ENCODE measurements at regions not wholly inside any gene's neighbourhood (a gene's known extent, or its start where the extent isn't known, plus 50 kb on each side); places are given as distances from the start of the nearest gene placed in this dataset.

DNA sequence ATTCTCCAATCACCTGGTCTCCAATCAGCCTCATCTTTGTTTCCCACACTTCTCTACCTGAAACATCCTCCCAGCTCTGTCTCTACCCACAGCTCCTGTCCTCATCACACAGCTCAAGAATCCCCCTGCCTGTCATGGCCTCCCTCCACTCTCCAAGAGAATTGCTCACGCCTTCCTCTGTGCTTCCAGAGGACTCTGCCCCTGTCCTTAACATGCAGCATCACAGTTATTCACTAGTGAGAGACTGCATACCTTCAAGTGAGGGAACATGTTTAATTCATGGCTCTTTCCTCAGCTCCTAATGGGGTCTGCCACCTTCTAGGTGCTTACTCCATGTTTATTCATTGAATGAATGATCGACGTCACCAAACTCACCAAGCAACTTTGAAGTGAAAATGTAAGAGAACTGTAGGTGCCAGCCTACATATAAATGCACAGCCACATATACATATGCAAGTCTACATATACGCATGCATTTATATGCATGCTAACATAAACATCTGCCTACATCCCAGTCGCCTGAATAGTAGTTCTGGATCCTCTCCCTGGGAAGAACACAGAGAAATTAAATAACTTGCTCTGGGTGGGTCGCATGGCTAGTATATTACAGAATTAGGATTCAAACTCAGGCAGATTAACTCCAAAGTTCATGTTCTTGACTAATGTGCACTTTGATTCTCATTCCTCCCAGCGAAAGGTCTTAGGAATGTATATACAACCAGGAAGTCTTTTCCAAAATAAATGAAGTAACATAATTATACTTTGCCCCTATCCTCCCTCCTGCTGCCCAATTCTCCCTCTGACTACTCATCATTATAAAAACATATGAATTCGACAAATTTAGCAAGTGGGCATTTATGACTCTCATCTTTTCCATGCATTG, 295.6 kb downstream of the MAFB start:
- no peak for DNase-seq (ENCODE audit: low read depth)

DNA sequence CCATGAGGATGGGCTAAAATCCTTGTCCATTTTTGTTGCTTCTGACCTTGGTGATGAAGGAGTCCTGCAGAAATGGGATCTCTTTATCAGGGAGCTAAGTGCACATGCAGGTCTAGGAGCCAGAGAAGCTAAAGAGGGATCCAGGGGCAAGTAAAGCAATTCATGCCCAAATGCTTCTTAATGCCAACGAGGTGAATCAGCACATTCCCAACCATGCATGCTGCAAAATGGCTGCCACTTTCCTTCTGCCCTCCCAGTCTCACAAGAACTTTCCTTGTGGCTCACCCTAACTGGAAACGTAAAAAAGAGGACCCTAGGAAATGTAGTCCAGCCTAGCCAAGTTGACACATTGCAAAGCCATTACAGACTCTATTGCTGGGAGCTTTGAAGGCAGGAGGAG, 298.4 kb downstream of the MAFB start:
- peak; percentile 55 for DNase-seq (ENCODE audit: low read depth)

DNA sequence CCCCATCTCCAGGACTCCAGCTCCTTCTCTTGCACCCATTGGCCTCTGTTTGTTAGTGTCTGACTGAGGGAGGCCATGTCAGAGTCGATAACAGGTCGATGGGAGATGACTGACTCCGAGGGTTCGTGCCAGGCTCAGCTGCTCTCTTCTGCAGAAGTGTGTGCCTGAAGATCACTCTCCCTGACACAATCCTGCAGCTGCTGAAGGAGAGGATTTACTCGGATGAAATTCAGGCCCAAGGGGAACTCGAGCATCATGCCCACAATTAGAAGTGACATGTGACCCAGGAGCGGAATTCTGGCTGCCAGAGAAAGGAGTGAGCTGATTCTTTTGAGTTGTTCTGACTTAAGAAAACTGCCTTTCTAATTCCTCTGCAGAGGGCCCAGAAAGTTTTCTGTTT, 318.2 kb downstream of the MAFB start:
- no peak for DNase-seq (ENCODE audit: low read depth)

DNA sequence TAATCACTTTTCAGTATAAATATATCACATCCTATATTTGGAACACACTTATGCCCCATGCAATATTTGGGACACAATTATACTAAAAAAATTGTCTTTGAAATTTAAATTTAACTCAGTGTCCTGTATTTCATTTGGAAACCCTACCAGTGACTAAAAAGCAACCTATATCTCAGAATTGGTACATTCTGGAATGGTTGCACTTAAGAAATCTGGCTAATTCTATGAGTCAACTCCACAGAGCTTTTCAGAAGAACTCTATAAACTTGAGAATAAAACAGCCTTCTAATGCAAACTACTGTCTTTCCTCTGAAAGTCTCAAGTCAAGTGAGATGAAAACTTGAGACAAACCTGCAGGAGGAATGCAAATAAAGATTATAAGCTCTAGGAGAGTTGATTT, 320.2 kb downstream of the MAFB start:
- DNase-seq (ENCODE audit: low read depth) = no peak

DNA sequence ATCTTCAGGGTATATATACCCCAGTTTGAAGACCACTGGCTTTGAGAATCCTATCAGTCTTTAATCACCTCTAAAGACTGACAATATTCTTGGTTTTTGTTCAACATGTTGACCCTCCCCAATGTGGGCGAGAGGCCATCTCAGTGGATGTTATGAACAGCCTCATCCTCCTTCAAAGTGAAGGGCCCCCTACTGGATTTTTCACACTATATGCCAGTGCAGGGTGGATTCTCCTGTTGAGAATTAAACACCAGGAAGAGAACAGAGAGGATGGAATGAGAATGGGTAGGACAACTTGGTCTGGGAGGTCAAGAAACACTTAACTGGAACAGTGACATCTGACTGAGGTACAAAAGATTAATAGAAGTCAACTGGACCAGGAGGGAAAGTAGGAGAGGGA, 327.1 kb downstream of the MAFB start:
- no peak for DNase-seq (ENCODE audit: low read depth)

DNA sequence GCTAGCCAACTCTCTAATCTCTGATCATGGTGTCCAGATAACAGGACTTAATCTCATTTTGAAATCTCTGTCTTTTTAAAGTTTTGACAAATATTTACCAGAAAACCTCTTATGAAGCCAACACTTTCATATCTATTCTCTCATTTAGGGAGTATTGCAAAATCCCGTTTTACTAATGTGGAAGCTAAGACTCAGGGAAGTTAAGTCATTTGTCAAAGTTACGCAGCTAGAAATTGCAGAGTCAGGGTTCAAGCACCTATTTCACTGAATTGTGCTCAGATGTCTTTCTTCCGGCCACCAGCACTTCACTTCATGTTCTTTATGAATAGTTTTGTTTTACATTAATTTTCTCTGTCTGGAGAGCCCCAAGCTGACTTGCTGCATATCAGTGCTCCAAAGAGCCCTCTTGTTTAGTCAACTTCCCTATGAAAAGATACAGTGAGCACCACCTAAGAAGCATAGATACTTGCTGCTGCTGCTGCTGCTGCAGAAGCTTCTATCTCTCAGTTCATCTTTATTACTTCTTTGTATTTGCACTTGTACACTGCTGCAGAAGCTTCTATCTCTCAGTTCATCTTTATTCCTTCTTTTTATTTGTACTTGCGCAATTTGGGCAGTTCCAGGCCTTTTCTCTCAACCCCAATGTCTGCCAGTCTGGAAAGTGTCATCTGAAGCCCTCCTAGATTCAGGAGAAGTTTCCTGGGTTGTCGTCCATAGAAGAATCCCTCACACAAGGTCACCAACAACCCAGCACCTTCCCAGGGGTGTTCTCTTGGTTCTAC, 329.7 kb downstream of the MAFB start:
- no peak for DNase-seq (ENCODE audit: low read depth)

DNA sequence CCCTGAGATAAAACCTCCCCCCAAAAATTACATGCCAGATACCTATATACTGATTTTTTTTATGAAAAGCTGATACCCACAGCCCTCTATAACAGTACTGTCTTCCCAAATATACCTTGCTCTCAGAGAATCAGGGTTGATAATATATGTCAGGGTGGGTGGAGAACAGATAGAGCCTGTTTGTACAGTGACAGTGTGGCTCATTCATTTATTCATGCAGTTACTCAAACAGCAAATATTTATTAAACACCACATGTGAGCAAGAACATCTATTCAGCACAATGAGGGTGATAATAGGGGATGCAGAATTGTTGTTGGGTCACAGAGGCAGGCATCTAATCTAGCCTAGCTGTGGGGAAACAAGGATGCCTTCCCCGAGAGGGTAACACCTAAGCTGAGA, 334.2 kb downstream of the MAFB start:
- DNase-seq (ENCODE audit: low read depth) = no peak

DNA sequence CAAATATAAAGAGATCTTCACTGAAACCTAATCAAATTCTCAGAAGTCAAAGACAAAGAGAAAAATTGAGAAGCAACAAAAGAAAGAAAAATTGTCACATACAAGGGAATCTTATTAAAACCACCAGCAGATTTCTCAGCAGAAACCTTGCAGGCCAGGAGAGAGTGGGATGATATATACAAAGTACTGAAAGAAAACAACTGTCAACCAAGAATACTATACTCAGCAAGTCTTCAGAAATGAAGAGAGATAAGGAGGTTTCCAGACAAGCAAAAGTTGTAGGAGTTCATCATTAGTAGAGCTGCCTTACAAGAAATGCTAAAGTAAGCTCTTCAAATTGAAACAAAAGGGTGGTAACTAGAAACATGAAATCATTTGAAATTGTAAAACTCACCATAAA, 345.6 kb downstream of the MAFB start:
- no peak for DNase-seq (ENCODE audit: low read depth)

DNA sequence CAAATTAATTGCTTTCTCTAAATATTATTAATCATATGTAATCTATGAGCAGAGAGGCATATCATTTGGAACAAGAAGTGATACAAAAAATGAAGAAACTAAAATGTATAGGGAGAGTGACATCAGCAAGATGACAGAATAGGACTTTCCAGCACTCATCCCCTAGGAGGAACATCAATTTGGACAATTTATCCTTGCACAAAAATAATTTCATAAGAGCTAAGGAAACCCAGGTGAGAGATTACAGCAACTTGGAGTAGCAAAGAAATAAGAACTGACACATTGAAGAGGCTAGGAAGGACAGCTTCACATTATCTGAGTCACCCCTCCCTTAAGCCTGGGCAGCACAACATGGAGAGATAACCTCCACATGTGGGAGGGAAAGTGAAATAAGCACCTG, 347.5 kb downstream of the MAFB start:
- no peak for DNase-seq (ENCODE audit: low read depth)

DNA sequence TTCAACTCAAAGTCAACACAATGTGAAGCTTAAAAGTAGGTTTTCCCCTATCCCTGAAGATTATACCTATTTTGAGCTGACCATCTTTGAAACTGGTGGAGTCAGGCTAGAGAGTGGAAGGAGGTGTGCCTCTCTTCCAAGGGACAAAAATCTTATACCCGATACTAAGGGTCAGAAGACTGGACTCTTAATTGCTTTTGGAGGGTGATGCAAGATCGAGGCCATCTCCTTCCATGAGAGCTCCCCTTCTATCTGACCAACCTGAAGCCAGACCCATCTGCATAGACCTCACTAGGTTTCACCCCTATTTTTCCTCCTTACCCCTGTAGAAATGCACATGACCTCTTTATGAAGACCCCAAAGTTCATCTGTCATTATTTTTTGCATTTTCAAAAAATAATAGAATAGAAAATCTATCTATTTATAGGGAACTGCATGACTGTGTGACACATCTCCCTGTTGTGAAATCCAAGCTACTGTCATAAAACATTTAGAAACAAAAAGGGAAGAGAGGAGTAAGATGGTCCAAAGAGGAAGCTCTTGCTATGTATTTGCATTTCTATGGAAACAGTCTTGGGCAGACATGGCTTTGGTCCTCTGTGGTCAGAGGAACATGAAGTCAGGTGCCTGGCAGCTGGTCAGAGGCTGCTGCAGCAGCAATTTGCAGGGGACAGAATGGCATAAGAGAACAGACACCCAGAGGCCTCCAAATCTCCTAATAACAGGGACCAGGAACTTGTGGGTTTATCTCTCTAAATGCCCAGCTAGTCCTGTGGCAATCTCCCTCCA, 349.2 kb downstream of the MAFB start:
- DNase-seq (ENCODE audit: low read depth) = no peak

DNA sequence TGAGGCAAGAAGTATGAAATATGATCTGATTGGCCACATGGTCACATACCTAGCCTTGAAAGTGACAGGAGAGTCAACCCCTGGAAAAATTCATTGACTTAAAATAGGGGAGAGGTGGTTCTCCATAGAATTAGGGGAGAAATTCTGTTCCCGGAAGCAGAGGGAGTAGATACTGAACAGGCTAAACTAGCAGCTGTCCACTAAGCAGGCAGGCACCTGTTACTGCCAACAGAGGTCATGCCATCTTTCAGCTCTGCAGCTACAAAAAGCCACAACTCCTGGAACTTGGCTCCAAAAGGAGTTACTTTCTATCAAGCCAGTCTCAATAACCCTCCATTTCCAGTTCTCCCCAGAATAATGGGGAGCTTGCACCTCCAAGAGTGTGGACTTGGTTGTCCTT, 352.5 kb downstream of the MAFB start:
- no peak for DNase-seq (ENCODE audit: low read depth)

DNA sequence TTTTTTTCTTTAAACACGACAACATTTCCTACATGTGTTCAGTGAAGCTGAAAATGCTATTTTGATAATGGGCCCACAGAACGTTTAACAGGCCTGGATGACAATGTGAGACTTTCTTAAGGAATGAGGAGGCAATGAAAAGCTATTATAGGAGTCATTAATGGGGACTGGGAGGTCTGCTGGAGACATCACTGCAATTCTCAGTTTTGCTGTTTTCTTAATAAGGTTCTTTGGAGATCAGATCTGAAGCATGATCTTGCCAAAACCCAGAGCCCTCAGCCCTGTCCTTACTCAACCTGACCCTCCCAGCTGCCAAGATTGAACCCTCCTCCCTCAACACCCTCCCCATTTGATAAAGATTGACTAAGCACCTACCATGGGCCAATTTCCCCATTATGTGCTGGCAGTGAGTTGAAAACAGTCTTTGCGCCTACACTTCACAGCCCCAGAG, 353.1 kb downstream of the MAFB start:
- no peak for DNase-seq (ENCODE audit: low read depth)

DNA sequence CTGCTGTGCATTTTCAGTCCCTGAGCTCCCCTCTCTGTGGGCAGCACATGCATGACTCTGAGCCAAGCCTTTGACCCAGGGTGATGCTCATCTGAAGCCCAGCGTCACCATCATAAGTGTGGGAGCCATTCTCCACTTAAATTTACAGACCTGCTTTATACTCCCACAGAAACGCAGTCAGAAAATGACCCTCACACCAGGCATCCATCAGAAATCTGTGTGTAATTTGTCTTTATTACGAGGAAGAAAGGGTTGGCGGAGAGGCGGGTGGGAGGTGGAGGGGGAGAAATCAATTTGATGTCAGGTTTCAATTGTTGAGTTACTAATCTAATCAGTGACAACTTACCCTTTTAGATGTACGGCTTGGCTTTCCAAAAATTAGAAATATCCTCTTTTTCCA, 353.6 kb downstream of the MAFB start:
- no peak for DNase-seq (ENCODE audit: low read depth)

DNA sequence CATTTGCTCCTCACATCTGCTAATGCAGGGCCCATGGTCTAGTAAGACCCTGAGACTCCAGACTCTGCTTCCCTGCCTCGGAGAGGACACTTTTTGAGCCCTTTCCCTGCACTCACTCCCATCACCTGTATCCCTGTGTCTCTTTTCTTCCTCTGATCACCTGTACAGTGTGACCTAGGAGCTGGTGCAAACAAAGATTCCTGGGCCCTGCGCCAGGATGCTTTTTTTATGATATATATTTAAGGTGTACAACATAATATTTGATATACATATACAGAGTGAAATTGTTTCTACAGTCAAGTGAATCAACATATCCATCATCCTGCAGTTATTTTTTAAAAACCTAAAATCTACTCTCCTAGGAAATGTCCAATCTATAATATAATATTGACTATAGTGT, 355.4 kb downstream of the MAFB start:
- DNase-seq (ENCODE audit: low read depth) = no peak

DNA sequence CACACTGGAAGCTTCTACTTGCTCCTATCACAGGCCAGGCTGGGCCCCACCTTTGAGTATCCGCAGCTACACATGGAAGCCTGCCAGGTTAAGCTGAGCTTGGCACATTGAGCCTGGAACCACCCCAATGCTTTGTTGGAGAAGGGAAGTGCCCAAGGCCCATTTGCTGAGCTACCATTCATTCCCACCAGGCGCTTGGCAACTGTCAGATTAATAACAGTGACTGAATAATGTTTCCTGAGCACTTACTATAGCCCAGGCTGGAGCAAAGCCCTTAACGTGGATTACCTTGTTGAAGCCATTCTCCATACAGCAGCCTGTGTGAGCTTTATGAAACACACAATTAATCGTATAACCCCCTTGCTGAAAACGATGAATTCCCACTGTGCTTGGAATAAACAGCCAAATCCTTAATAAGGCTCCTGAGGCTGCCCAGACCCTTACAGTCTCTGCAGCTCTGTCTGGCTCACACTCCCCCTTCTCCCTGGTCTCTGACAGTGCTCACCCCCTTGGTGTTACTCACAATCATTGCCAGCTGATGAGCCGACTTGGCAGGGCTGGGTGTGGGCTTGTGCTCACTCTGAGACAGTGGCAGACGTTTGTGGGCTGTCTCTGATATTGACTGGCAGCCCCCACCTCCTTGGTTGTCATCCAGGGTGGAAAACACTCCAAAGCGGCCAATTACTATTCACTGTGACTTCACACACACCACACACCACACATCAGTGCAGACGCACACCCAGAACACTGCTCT, 357.1 kb downstream of the MAFB start:
- DNase-seq (ENCODE audit: low read depth) = peak; percentile 10

DNA sequence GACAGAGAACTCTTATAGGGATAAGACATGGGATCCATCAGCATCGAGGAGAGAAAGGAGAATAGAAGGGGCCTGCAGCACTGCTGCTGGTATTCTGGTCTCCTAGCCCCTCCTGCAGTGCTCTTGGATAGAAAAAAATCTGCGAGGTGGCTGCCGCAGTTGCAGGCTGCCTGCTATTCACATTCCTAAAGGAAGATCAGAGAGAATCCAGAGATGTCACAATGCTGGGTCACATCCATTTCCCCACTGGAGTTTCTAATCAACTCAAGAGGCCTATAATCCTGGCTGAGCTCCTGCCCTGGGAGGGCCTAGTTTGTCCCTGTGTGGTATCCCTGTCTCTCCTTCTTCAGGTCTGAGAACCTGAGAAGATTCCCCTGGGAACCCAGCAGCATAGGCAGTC, 357.8 kb downstream of the MAFB start:
- no peak for DNase-seq (ENCODE audit: low read depth)

DNA sequence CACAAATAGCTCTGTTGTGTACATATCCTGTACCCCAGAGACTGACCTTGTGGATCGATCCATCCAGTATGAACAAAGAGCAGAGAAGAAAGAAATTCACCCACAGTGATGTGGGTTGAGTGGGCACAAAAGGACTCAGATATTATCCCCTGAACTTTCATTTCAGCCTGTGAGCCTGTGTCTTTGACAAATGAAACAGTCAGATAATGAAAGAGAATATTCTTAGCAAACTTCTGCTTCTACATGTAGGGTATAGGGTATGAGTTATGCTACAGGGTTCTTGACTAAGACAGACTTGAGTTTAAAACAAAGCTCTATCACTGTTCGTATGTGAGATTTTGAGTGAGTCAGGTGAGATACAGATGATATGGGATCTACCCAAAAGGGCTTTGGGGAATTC, 359.7 kb downstream of the MAFB start:
- DNase-seq (ENCODE audit: low read depth) = no peak

DNA sequence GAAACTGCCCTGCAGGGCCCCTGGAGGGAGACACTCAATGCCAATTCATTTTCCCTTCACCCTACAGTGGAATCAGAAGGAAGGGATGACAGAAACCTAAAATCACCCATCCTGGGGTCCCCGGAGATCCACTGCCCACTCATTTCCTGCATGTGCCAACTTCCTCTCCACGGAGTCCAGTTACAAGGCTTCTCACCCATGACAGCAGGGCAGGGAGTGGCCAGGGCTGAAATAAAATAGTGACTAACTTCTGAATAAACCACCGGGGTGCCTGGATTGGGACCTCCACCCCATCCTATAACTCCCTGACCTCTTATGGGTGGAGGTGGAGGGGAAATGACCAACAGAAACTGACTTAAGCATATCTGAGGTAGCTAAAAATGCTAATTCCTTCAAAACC, 362.3 kb downstream of the MAFB start:
- no peak for DNase-seq (ENCODE audit: low read depth)

DNA sequence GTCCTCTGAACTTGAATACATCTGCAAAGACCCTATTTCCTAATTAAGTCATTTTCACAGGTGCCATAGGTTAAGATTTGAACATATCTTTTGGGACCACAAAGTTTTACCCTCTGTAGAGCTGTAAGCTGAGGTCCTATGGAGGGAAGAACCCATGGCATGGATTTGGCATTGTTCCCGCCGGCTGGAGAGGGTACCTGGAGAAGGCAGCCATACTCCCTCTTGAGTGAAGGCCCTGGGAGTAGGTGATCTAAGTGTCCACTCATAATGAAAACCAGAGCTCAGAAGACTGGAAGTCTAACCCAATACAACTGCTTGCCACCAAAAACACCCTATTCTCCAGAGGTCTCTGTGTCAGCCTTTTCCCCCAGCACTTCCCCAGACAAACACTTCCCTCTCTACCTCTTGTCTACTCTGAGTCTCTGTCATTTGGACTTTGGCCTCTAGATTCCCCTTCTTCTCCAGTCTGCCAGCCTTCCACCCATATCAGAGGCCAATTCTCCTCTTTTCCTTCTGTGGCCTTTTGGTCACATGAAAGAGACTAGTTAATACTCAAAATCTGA, 363.9 kb downstream of the MAFB start:
- no peak for DNase-seq (ENCODE audit: low read depth)

DNA sequence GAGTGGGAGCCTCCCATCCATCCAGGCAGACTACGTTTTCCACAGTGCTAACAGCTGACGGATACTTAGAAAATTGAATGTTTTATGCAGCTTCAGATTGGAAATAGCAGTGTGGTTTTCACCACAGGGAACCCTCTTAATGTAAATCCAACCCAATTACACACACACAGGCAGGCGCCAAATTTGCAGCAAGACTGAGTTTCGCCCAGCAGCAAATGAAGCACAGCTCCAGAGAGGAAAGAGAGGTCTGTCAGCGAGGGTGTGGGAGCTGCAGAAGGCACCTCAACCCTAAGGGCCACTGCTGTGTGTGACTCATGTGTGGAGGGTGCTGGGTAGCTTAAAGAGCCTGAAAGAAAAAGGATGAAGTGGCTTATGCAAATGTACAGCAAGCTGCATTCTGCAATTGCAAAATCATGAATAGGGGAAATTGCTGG, 365.7 kb downstream of the MAFB start:
- DNase-seq (ENCODE audit: low read depth) = peak; percentile 56

DNA sequence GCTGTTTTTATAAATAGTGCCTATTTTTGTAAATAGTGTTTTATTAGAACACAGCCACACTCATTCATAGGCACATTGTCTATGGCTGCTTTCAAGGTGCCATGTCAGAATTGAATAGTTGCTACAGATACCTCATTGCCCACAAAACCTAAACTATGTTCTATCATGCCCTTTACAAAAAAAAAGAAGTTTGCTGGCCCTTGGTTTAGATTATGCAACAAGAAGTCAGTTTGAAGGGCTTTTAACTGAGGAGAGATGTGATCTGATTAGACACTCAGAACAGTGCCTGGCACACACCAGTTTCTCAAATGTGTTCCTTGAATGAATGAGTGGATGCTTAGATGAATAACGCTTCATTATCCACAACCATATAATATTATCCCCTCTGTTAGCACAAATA, 366.1 kb downstream of the MAFB start:
- DNase-seq (ENCODE audit: low read depth) = peak; percentile 9
